ENCODE measurements at regions not wholly inside any gene's neighbourhood (a gene's known extent, or its start where the extent isn't known, plus 50 kb on each side); places are given as distances from the start of the nearest gene placed in this dataset.
"Not testable (repeated sequence)": the region's sequence is repeated elsewhere in the genome, so short reads cannot be mapped to it uniquely, and the experiment has no call there.

GRCh38 chr4:132697505-132697904, 451.6 kb upstream of the PCDH10 start:
- DNase-seq: not testable (repeated sequence)

- no peak for DNase-seq
These were observed 441.1 kb upstream of the PCDH10 start for GRCh38 chr4:132707955-132708354.

- no peak for DNase-seq
These were observed 440.0 kb upstream of the PCDH10 start for GRCh38 chr4:132709056-132709455.

GRCh38 chr4:132710971-132711370, 438.1 kb upstream of the PCDH10 start:
- no peak for DNase-seq

- DNase-seq: no peak
These were observed 411.8 kb upstream of the PCDH10 start for GRCh38 chr4:132737344-132737743.

- no peak for DNase-seq
These were observed 389.8 kb upstream of the PCDH10 start for GRCh38 chr4:132759199-132759780.

- DNase-seq: no peak
These were observed 385.6 kb upstream of the PCDH10 start for GRCh38 chr4:132763465-132763864.

- no peak for DNase-seq
These were observed 381.2 kb upstream of the PCDH10 start for GRCh38 chr4:132767901-132768300.

- no peak for DNase-seq
These were observed 378.3 kb upstream of the PCDH10 start for GRCh38 chr4:132770776-132771175.

- no peak for DNase-seq
These were observed 356.8 kb upstream of the PCDH10 start for GRCh38 chr4:132792310-132792709.

- no peak for DNase-seq
These were observed 351.2 kb upstream of the PCDH10 start for GRCh38 chr4:132797856-132798255.

- no peak for DNase-seq
These were observed 339.6 kb upstream of the PCDH10 start for GRCh38 chr4:132809298-132810032.

- not testable (repeated sequence) for DNase-seq
These were observed 336.0 kb upstream of the PCDH10 start for GRCh38 chr4:132813061-132813460.

GRCh38 chr4:132818091-132818490, 331.0 kb upstream of the PCDH10 start:
- DNase-seq: no peak

GRCh38 chr4:132823419-132823818, 325.7 kb upstream of the PCDH10 start:
- no peak for DNase-seq

- DNase-seq: no peak
These were observed 324.3 kb upstream of the PCDH10 start for GRCh38 chr4:132824761-132825160.

- no peak for DNase-seq
These were observed 321.6 kb upstream of the PCDH10 start for GRCh38 chr4:132827522-132827921.

- DNase-seq: no peak
These were observed 310.9 kb upstream of the PCDH10 start for GRCh38 chr4:132838244-132838643.

GRCh38 chr4:132839070-132839469, 310.0 kb upstream of the PCDH10 start:
- no peak for DNase-seq

GRCh38 chr4:132859929-132860328, 289.2 kb upstream of the PCDH10 start:
- DNase-seq: no peak

- no peak for DNase-seq
These were observed 288.1 kb upstream of the PCDH10 start for GRCh38 chr4:132860976-132861375.

GRCh38 chr4:132863619-132864018, 285.5 kb upstream of the PCDH10 start:
- no peak for DNase-seq

GRCh38 chr4:132865458-132865857, 283.6 kb upstream of the PCDH10 start:
- no peak for DNase-seq

- no peak for DNase-seq
These were observed 283.2 kb upstream of the PCDH10 start for GRCh38 chr4:132865922-132866321.

- DNase-seq: no peak
These were observed 282.5 kb upstream of the PCDH10 start for GRCh38 chr4:132866616-132867015.
